SK-N-SH treated with all-trans-retinoic acid at 6 μM for 48 hours (cell line): ENCODE measurements at regions not wholly inside any gene's neighbourhood (a gene's known extent, or its start where the extent isn't known, plus 50 kb on each side); places are given as distances from the start of the nearest gene placed in this dataset.

ENCODE experiments used
- ATAC-seq: fragments of 200-7000 bp; cut with Tn5 transposase; 3 replicates; pipeline ENCODE4 v1.9.1; 2020; ENCODE audit warnings: mild to moderate bottlenecking, moderate library complexity
- ARNTL ChIP-seq: fragments of 450-650 bp; formaldehyde crosslinking; IDR thresholded peaks from 2 replicates; pipeline ENCODE4 v1.5.0; 2020; ENCODE audit warnings: low read depth, mild to moderate bottlenecking, moderate library complexity, borderline replicate concordance
- BACH2 ChIP-seq: fragments of 250-450 bp; sonication (Bioruptor Pico); IDR thresholded peaks from 2 replicates; pipeline ENCODE4 v1.9.0; 2021; ENCODE audit warnings: mild to moderate bottlenecking, borderline replicate concordance
- CREB5 ChIP-seq: fragments of 250-450 bp; sonication (Bioruptor Pico); IDR thresholded peaks from 2 replicates; pipeline ENCODE4 v1.5.1; 2020; ENCODE audit warnings: low read depth, mild to moderate bottlenecking, moderate library complexity
- CSDC2 ChIP-seq: fragments of 250-450 bp; sonication (Bioruptor Pico); IDR thresholded peaks from 2 replicates; pipeline ENCODE4 v1.5.0; 2020; ENCODE audit warnings: mild to moderate bottlenecking, moderate library complexity
- CSRNP3 ChIP-seq: fragments of 250-450 bp; sonication (Bioruptor Pico); IDR thresholded peaks from 2 replicates; pipeline ENCODE4 v1.5.1; 2021; ENCODE audit warnings: mild to moderate bottlenecking, moderate library complexity
- ESRRG ChIP-seq: fragments of 250-450 bp; sonication (Bioruptor Pico); IDR thresholded peaks from 2 replicates; pipeline ENCODE4 v1.6.1; 2021; ENCODE audit warnings: mild to moderate bottlenecking
- GLIS3 ChIP-seq: fragments of 250-450 bp; sonication (Bioruptor Pico); IDR thresholded peaks from 2 replicates; pipeline ENCODE4 v1.5.0; 2020; ENCODE audit warnings: mild to moderate bottlenecking, moderate library complexity
- ISL1 ChIP-seq: fragments of 250-450 bp; sonication (Bioruptor Pico); IDR thresholded peaks from 2 replicates; pipeline ENCODE4 v2.1.2; 2022; ENCODE audit warnings: mild to moderate bottlenecking, moderate library complexity
- OSR1 ChIP-seq: fragments of 250-450 bp; sonication (Bioruptor Pico); IDR thresholded peaks from 2 replicates; pipeline ENCODE4 v1.8.0; 2022; ENCODE audit warnings: moderate library complexity, mild to moderate bottlenecking, inconsistent platforms
- PATZ1 ChIP-seq: fragments of 250-450 bp; sonication (Bioruptor Pico); IDR thresholded peaks from 2 replicates; pipeline ENCODE4 v1.8.0; 2020; ENCODE audit warnings: mild to moderate bottlenecking, moderate library complexity, borderline replicate concordance
- POU6F1 ChIP-seq: fragments of 250-450 bp; sonication (Bioruptor Pico); IDR thresholded peaks from 2 replicates; pipeline ENCODE4 v1.8.0; 2021; ENCODE audit warnings: low read depth, mild to moderate bottlenecking, moderate library complexity, borderline replicate concordance
- PPARA ChIP-seq: fragments of 250-450 bp; sonication (Bioruptor Pico); IDR thresholded peaks from 2 replicates; pipeline ENCODE4 v1.5.0; 2020; ENCODE audit warnings: mild to moderate bottlenecking, borderline replicate concordance
- RARB ChIP-seq: fragments of 250-450 bp; sonication (Bioruptor Pico); IDR thresholded peaks from 2 replicates; pipeline ENCODE4 v1.8.0; 2021; ENCODE audit warnings: mild to moderate bottlenecking, moderate library complexity
- SNAI2 ChIP-seq: fragments of 250-450 bp; sonication (Bioruptor Pico); IDR thresholded peaks from 2 replicates; pipeline ENCODE4 v1.5.0; 2020; ENCODE audit warnings: mild to moderate bottlenecking, moderate library complexity
- TCF4 ChIP-seq: fragments of 250-450 bp; sonication (Bioruptor Pico); IDR thresholded peaks from 2 replicates; pipeline ENCODE4 v1.8.0; 2021; ENCODE audit warnings: mild to moderate bottlenecking, moderate library complexity, borderline replicate concordance
- TOX ChIP-seq: fragments of 250-450 bp; sonication (Bioruptor Pico); IDR thresholded peaks from 2 replicates; pipeline ENCODE4 v1.8.0; 2021; ENCODE audit warnings: mild to moderate bottlenecking, moderate library complexity, borderline replicate concordance
- TSHZ2 ChIP-seq: fragments of 250-450 bp; sonication (Bioruptor Pico); IDR thresholded peaks from 2 replicates; pipeline ENCODE4 v1.5.0; 2020; ENCODE audit warnings: mild to moderate bottlenecking, moderate library complexity
- ZC3H10 ChIP-seq: fragments of 250-450 bp; sonication (Bioruptor Pico); IDR thresholded peaks from 2 replicates; pipeline ENCODE4 v1.5.1; 2021; ENCODE audit warnings: mild to moderate bottlenecking, moderate library complexity
- ZFP3 ChIP-seq: fragments of 250-450 bp; sonication (Bioruptor Pico); IDR thresholded peaks from 2 replicates; pipeline ENCODE4 v1.5.0; 2020; ENCODE audit warnings: mild to moderate bottlenecking, moderate library complexity
- ZNF565 ChIP-seq: fragments of 450-650 bp; formaldehyde crosslinking; conservative IDR thresholded peaks from 2 replicates; pipeline ENCODE4 v1.5.0; 2020; ENCODE audit warnings: low read depth, mild to moderate bottlenecking, moderate library complexity
- ZNF70 ChIP-seq: fragments of 450-650 bp; formaldehyde crosslinking; IDR thresholded peaks from 2 replicates; pipeline ENCODE4 v1.5.0; 2020; ENCODE audit warnings: mild to moderate bottlenecking, moderate library complexity
- ZNF8 ChIP-seq: fragments of 450-650 bp; formaldehyde crosslinking; IDR thresholded peaks from 2 replicates; pipeline ENCODE4 v1.5.0; 2020; ENCODE audit warnings: mild to moderate bottlenecking, moderate library complexity

- no peak for TF ChIP-seq ZFP3 (CRISPR knock-in tag)
- no peak for TF ChIP-seq PPARA (CRISPR knock-in tag)
- TF ChIP-seq CSDC2 (CRISPR knock-in tag): no peak
- TF ChIP-seq TSHZ2: no peak
- no peak for TF ChIP-seq ARNTL (CRISPR knock-in tag)
- TF ChIP-seq ISL1 (CRISPR knock-in tag): no peak
- TF ChIP-seq ZC3H10: no peak
- TF ChIP-seq TCF4: no peak
- ATAC-seq: no peak
Observed at GRCh38 chr2:44881856-44882255, 59.6 kb upstream of the SIX3 start.

- no peak for ATAC-seq
- TF ChIP-seq RARB (no peak), PATZ1 (CRISPR knock-in tag) (no peak), ISL1 (CRISPR knock-in tag) (no peak), ZNF565 (CRISPR knock-in tag) (no peak), CSRNP3 (CRISPR knock-in tag) (no peak), ARNTL (CRISPR knock-in tag) (no peak), ZNF8 (CRISPR knock-in tag) (no peak), GLIS3 (CRISPR knock-in tag) (no peak), BACH2 (CRISPR knock-in tag) (no peak), ZFP3 (CRISPR knock-in tag) (no peak), CSDC2 (CRISPR knock-in tag) (no peak), PPARA (CRISPR knock-in tag) (no peak)
Observed at GRCh38 chr2:44883356-44883755, 58.1 kb upstream of the SIX3 start.

GRCh38 chr2:44884231-44884630 is 57.3 kb upstream of the SIX3 start:
- ATAC-seq: no peak
- TF ChIP-seq TSHZ2 (no peak), ZNF565 (CRISPR knock-in tag) (no peak), CSRNP3 (CRISPR knock-in tag) (no peak), CREB5 (CRISPR knock-in tag) (no peak), BACH2 (CRISPR knock-in tag) (no peak), ZNF8 (CRISPR knock-in tag) (no peak), ESRRG (CRISPR knock-in tag) (no peak), RARB (no peak), POU6F1 (CRISPR knock-in tag) (no peak), GLIS3 (CRISPR knock-in tag) (no peak), PATZ1 (CRISPR knock-in tag) (no peak), SNAI2 (CRISPR knock-in tag) (no peak), ZC3H10 (no peak), ZNF70 (CRISPR knock-in tag) (no peak), OSR1 (CRISPR knock-in tag) (no peak), ARNTL (CRISPR knock-in tag) (no peak), TOX (no peak)
